ENCODE measurements at regions not wholly inside any gene's neighbourhood (a gene's known extent, or its start where the extent isn't known, plus 50 kb on each side); places are given as distances from the start of the nearest gene placed in this dataset.
A peak's percentile ranks its signal among the peaks of the same experiment; 100 is the strongest.

DNA sequence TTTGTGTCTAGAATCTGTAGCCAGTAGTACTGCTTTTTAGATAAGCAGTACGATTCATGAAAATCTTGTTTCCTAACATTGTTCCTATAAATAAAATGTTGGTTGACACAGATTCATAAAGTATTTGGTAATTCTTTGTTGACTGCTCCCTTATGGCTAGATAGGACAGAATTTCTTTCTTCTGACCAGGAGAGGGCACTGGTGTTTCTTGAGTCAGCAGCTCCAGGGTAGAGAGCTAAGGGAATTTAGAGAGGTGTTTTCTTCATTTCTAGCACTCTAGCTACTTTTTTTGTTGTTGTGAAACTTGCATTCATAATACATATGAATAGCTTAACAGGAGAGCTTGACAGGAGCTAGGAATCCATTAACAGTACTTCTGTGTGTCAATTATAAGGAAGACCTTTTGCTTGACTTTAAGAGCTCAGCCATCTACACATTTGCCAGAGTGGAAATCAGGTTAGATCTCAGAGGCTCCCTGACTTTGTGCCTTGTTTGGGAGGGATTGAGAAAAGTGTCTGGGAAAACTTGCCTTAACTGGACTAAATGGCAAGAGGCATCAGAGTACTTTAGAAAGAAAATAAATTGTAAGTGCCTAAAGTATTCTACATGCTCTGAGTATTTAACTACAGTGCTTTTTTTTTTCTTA lies 756.1 kb downstream of the SH3BGRL start:
- TF ChIP-seq TAF1 (IDR thresholded peaks at IDR 0.05; ENCODE audit: low read depth): no peak
- TF ChIP-seq RAD21 (IDR thresholded peaks at IDR 0.05; ENCODE audit: low read depth): peak; percentile 59

DNA sequence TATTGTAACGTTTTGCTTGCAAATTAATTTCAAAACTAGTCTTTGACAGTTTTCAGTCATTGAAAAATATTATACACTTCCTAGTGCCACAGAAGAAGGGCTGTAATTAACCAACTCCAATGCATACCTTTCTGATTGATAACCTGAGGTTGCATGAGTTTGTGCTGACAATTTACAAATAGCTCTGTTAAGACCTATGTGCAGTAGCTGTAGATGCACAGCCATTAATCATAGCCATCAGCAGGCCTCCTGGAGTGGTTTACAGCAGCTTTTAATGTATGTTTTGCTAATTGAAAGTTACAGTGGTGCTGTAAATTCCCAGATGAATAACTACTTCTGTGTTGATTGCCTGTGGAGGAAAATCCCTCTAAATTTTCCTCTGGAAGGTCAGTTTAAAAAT lies 758.1 kb downstream of the SH3BGRL start:
- TF ChIP-seq, protein P1, sequence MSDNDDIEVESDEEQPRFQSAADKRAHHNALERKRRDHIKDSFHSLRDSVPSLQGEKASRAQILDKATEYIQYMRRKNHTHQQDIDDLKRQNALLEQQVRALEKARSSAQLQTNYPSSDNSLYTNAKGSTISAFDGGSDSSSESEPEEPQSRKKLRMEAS (IDR thresholded peaks at IDR 0.05): no peak
- no peak for TF ChIP-seq FOXM1 (IDR thresholded peaks at IDR 0.05; ENCODE audit: borderline replicate concordance, low read depth)

DNA sequence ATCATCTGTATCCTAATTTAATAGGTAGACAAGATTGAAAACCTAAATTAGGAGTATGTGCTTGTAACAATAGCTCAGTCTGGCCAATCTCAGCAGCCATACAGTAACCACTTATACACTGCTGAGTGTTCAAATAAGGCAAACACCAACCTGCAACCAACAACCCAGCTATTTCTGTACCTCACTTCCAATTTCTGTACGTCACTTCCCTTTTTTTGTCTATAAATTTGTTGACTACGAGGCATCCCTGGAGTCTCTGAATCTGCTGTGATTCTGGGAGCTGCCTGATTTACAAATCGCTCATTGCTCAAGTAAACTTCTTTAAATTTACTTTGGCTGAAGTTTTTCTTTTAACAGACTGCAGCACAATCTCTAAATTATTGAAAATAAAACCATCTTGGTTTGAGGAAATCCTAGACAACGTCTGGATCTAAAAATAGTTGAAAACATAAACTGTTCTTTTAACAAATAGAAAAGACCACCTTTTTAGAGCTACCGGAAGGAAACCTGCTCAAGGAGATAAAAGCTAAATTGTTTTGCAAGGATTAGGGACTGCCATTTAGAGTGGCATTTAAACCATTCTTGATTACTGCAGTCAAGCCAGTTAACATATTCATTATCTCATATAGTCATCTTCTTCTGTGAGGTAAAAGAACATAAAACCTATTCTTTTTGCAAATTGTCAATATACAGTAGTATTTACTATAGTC lies 778.1 kb downstream of the SH3BGRL start:
- TF ChIP-seq FOXM1 (IDR thresholded peaks at IDR 0.05; ENCODE audit: borderline replicate concordance, low read depth): no peak

DNA sequence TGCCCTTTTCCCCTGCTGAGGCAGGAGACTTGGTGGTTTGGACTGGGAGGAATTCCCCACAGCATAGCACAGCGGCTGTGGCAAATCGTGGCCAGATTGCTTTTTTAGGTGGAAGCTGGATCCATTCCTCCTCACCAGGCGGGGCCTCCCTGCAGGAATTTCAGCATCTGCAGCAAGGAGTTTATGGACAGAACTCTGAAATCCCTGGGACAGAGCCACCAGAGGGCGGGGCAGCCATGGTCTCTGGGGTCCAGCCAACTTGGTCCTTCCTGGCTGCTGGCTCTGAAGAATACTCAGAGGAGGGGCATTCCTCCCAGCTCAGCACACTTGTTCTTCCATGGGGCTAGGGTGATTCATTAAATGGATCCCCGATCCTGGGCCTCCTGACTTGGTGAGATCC lies 794.3 kb downstream of the SH3BGRL start:
- no peak for TF ChIP-seq EGR1 (IDR thresholded peaks at IDR 0.05)
- no peak for TF ChIP-seq RAD21 (IDR thresholded peaks at IDR 0.05; ENCODE audit: low read depth)
- no peak for TF ChIP-seq NFIC (IDR thresholded peaks at IDR 0.05)
- no peak for TF ChIP-seq TAF1 (IDR thresholded peaks at IDR 0.05; ENCODE audit: low read depth)
- TF ChIP-seq, protein P2, sequence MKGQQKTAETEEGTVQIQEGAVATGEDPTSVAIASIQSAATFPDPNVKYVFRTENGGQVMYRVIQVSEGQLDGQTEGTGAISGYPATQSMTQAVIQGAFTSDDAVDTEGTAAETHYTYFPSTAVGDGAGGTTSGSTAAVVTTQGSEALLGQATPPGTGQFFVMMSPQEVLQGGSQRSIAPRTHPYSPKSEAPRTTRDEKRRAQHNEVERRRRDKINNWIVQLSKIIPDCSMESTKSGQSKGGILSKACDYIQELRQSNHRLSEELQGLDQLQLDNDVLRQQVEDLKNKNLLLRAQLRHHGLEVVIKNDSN (IDR thresholded peaks at IDR 0.05): no peak

DNA sequence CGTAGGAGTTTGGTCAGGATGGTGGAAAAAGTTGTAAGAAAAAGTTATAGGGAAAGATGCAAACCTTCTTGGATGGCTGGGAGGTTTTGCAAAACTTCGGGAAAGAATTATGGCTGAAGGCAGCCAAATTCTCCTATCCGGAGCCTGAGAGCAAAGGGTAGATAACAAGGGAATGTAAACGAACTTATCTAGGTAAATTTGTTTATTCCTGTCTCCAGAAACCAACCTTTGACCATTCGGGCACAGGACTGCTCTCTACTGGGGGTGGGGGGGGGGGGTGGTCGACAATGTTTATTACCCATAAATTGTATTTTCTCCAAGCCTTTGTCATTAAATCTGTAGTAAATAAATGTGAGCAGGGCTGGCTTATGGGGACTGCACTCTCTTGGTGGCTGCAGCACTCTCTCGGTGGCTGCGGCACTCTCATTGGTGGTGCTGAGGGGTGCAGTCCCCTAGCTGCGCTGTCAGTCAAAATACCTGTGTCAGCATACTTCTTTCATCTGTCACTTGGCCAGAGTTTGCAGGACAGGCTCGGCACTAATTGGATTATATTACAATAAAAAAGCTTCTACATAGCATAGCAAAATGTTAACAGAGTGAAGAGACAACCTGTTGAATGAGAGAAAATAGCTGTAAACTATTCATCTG lies 827.8 kb downstream of the SH3BGRL start:
- TF ChIP-seq YY1 (IDR thresholded peaks at IDR 0.05; ENCODE audit: low read depth) (no peak), TEAD4 (IDR thresholded peaks at IDR 0.05) (no peak), CEBPB (IDR thresholded peaks at IDR 0.05) (no peak), CREB1 (IDR thresholded peaks at IDR 0.05; ENCODE audit: low read depth) (no peak), ZBTB7A (IDR thresholded peaks at IDR 0.05; ENCODE audit: low read depth) (no peak), FOXM1 (IDR thresholded peaks at IDR 0.05; ENCODE audit: borderline replicate concordance, low read depth) (no peak), EGR1 (IDR thresholded peaks at IDR 0.05) (no peak), EP300 (IDR thresholded peaks at IDR 0.05; ENCODE audit: borderline replicate concordance) (no peak), RAD21 (IDR thresholded peaks at IDR 0.05; ENCODE audit: low read depth) (no peak), NFIC (IDR thresholded peaks at IDR 0.05) (no peak), TCF12 (IDR thresholded peaks at IDR 0.05; ENCODE audit: low read depth) (no peak), TAF1 (IDR thresholded peaks at IDR 0.05; ENCODE audit: low read depth) (no peak)
- TF ChIP-seq, protein P2 (IDR thresholded peaks at IDR 0.05): no peak
- TF ChIP-seq, protein P1 (IDR thresholded peaks at IDR 0.05): no peak
- TF ChIP-seq, protein P3, sequence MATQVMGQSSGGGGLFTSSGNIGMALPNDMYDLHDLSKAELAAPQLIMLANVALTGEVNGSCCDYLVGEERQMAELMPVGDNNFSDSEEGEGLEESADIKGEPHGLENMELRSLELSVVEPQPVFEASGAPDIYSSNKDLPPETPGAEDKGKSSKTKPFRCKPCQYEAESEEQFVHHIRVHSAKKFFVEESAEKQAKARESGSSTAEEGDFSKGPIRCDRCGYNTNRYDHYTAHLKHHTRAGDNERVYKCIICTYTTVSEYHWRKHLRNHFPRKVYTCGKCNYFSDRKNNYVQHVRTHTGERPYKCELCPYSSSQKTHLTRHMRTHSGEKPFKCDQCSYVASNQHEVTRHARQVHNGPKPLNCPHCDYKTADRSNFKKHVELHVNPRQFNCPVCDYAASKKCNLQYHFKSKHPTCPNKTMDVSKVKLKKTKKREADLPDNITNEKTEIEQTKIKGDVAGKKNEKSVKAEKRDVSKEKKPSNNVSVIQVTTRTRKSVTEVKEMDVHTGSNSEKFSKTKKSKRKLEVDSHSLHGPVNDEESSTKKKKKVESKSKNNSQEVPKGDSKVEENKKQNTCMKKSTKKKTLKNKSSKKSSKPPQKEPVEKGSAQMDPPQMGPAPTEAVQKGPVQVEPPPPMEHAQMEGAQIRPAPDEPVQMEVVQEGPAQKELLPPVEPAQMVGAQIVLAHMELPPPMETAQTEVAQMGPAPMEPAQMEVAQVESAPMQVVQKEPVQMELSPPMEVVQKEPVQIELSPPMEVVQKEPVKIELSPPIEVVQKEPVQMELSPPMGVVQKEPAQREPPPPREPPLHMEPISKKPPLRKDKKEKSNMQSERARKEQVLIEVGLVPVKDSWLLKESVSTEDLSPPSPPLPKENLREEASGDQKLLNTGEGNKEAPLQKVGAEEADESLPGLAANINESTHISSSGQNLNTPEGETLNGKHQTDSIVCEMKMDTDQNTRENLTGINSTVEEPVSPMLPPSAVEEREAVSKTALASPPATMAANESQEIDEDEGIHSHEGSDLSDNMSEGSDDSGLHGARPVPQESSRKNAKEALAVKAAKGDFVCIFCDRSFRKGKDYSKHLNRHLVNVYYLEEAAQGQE (IDR thresholded peaks at IDR 0.05; ENCODE audit: low read depth): no peak

DNA sequence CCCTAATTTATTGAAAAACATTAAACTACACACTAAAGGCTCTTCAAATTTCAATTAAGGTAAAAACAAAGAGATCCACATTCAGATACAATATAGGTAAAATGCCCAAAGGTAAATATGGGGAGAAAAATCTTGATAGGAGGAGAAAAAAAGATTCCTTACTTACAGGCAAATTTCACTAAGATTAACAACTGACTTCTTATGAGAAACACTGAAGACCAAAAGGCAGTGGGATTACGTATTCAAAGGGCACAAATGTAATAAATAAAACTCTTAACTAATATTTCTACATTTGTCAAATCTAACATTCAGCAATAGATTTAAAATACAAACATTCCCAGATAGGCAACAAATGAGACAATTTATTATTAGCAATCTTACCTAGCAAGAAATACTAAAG lies 829.3 kb downstream of the SH3BGRL start:
- TF ChIP-seq TAF1 (IDR thresholded peaks at IDR 0.05; ENCODE audit: low read depth): no peak
- no peak for TF ChIP-seq FOXM1 (IDR thresholded peaks at IDR 0.05; ENCODE audit: borderline replicate concordance, low read depth)
- no peak for TF ChIP-seq NFIC (IDR thresholded peaks at IDR 0.05)
- TF ChIP-seq CREB1 (IDR thresholded peaks at IDR 0.05; ENCODE audit: low read depth): no peak
- no peak for TF ChIP-seq YY1 (IDR thresholded peaks at IDR 0.05; ENCODE audit: low read depth)
- TF ChIP-seq TEAD4 (IDR thresholded peaks at IDR 0.05): no peak
- no peak for TF ChIP-seq RAD21 (IDR thresholded peaks at IDR 0.05; ENCODE audit: low read depth)
- TF ChIP-seq EP300 (IDR thresholded peaks at IDR 0.05; ENCODE audit: borderline replicate concordance): no peak
- no peak for TF ChIP-seq ZBTB7A (IDR thresholded peaks at IDR 0.05; ENCODE audit: low read depth)
- TF ChIP-seq, protein P3 (IDR thresholded peaks at IDR 0.05; ENCODE audit: low read depth): no peak
- TF ChIP-seq, protein P2 (IDR thresholded peaks at IDR 0.05): no peak
- TF ChIP-seq CEBPB (IDR thresholded peaks at IDR 0.05): no peak
- TF ChIP-seq, protein P1 (IDR thresholded peaks at IDR 0.05): no peak
- TF ChIP-seq EGR1 (IDR thresholded peaks at IDR 0.05): no peak
- TF ChIP-seq TCF12 (IDR thresholded peaks at IDR 0.05; ENCODE audit: low read depth): no peak

Measured in Ishikawa (cell line).